ENCODE measurements at regions not wholly inside any gene's neighbourhood (a gene's known extent, or its start where the extent isn't known, plus 50 kb on each side); places are given as distances from the start of the nearest gene placed in this dataset.
"Not testable (repeated sequence)": the region's sequence is repeated elsewhere in the genome, so short reads cannot be mapped to it uniquely, and the experiment has no call there.

GRCh38 chr3:29011966-29012365 is 268.9 kb upstream of the RBMS3 start:
- DNase-seq = no peak
- no peaks in the 10 kb centered on the region for H3K4me1 Mint-ChIP-seq
- H3K27ac Mint-ChIP-seq = no peak overlapping the region
- no peak for ATAC-seq (replicated peaks)
- no peak overlapping the region for H3K4me3 Mint-ChIP-seq
- no peaks in the 10 kb centered on the region for H3K27me3 Mint-ChIP-seq
- peaks cover 0 to 2% of the 10 kb centered on the region in 2 donors for H3K9me3 Mint-ChIP-seq
- no peaks in the 10 kb centered on the region for H3K36me3 Mint-ChIP-seq

GRCh38 chr3:29022976-29023375 is 257.9 kb upstream of the RBMS3 start:
- no peak overlapping the region for H3K27ac Mint-ChIP-seq
- no peaks in the 10 kb centered on the region for H3K27me3 Mint-ChIP-seq
- H3K36me3 Mint-ChIP-seq = peaks cover 0 to 4% of the 10 kb centered on the region in 2 donors
- H3K4me1 Mint-ChIP-seq = peaks cover 4 to 5% of the 10 kb centered on the region in 2 donors
- DNase-seq (no peak), ATAC-seq (replicated peaks) (no peak)
- H3K9me3 Mint-ChIP-seq = peaks cover 7 to 8% of the 10 kb centered on the region in 2 donors
- H3K4me3 Mint-ChIP-seq = no peak overlapping the region

- Mint-ChIP-seq H3K9me3 (peaks cover 7 to 8% of the 10 kb centered on the region in 2 donors), H3K4me3 (no peak overlapping the region), H3K36me3 (peaks cover 0 to 4% of the 10 kb centered on the region in 2 donors), H3K27ac (no peak overlapping the region), H3K4me1 (peaks cover 4 to 5% of the 10 kb centered on the region in 2 donors), H3K27me3 (no peaks in the 10 kb centered on the region)
- DNase-seq = no peak
- ATAC-seq (replicated peaks) = peak; percentile 52 to 95
Observed at GRCh38 chr3:29026286-29026685, 254.6 kb upstream of the RBMS3 start.

- peaks cover 0 to 4% of the 10 kb centered on the region in 2 donors for H3K36me3 Mint-ChIP-seq
- no peak for ATAC-seq (replicated peaks)
- H3K9me3 Mint-ChIP-seq = peaks cover 7 to 8% of the 10 kb centered on the region in 2 donors
Observed at GRCh38 chr3:29026959-29027358, 253.9 kb upstream of the RBMS3 start.

GRCh38 chr3:29031175-29031574 is 249.7 kb upstream of the RBMS3 start:
- H3K9me3 Mint-ChIP-seq; H3K36me3 Mint-ChIP-seq; H3K27ac Mint-ChIP-seq; H3K27me3 Mint-ChIP-seq; H3K4me3 Mint-ChIP-seq; DNase-seq; H3K4me1 Mint-ChIP-seq; ATAC-seq (replicated peaks): not testable (repeated sequence)

More at GRCh38 chr3:29026959-29027358, 253.9 kb upstream of the RBMS3 start:
- Mint-ChIP-seq H3K27ac (no peak overlapping the region), H3K4me1 (peaks cover 4 to 5% of the 10 kb centered on the region in 2 donors), H3K4me3 (no peak overlapping the region), H3K27me3 (no peaks in the 10 kb centered on the region)
- no peak for DNase-seq

- Mint-ChIP-seq H3K27me3 (no peaks in the 10 kb centered on the region), H3K9me3 (peaks cover 0 to 2% of the 10 kb centered on the region in 2 donors), H3K4me1 (no peaks in the 10 kb centered on the region), H3K36me3 (no peaks in the 10 kb centered on the region), H3K27ac (no peak overlapping the region), H3K4me3 (no peak overlapping the region)
- DNase-seq (no peak), ATAC-seq (replicated peaks) (no peak)
Observed at GRCh38 chr3:29033511-29033910, 247.4 kb upstream of the RBMS3 start.

- H3K4me1 Mint-ChIP-seq = no peaks in the 10 kb centered on the region
- H3K27me3 Mint-ChIP-seq = no peaks in the 10 kb centered on the region
Observed at GRCh38 chr3:29050155-29050554, 230.7 kb upstream of the RBMS3 start.

GRCh38 chr3:29057326-29057725 is 223.5 kb upstream of the RBMS3 start:
- Mint-ChIP-seq H3K4me1 (no peaks in the 10 kb centered on the region), H3K36me3 (peaks cover 0 to 2% of the 10 kb centered on the region in 2 donors), H3K27me3 (peaks cover 4 to 10% of the 10 kb centered on the region in 2 donors), H3K4me3 (no peak overlapping the region), H3K27ac (no peak overlapping the region), H3K9me3 (peaks cover 17 to 20% of the 10 kb centered on the region in 2 donors)
- ATAC-seq (replicated peaks) (no peak), DNase-seq (no peak)

More at GRCh38 chr3:29050155-29050554, 230.7 kb upstream of the RBMS3 start:
- H3K36me3 Mint-ChIP-seq = no peaks in the 10 kb centered on the region
- no peak overlapping the region for H3K27ac Mint-ChIP-seq
- H3K4me3 Mint-ChIP-seq = no peak overlapping the region
- H3K9me3 Mint-ChIP-seq = peaks cover 10% of the 10 kb centered on the region in 2 donors
- no peak for ATAC-seq (replicated peaks)
- no peak for DNase-seq

- no peaks in the 10 kb centered on the region for H3K36me3 Mint-ChIP-seq
- H3K27ac Mint-ChIP-seq = no peak overlapping the region
- peaks cover 0 to 4% of the 10 kb centered on the region in 2 donors for H3K9me3 Mint-ChIP-seq
- H3K4me1 Mint-ChIP-seq = no peaks in the 10 kb centered on the region
- no peaks in the 10 kb centered on the region for H3K27me3 Mint-ChIP-seq
- DNase-seq (no peak), ATAC-seq (replicated peaks) (no peak)
- no peak overlapping the region for H3K4me3 Mint-ChIP-seq
Observed at GRCh38 chr3:29064085-29064484, 216.8 kb upstream of the RBMS3 start.

GRCh38 chr3:29065211-29065785 is 215.6 kb upstream of the RBMS3 start:
- Mint-ChIP-seq H3K4me1 (no peaks in the 10 kb centered on the region), H3K36me3 (no peaks in the 10 kb centered on the region), H3K4me3 (no peak overlapping the region), H3K9me3 (peaks cover 0 to 2% of the 10 kb centered on the region in 2 donors), H3K27me3 (no peaks in the 10 kb centered on the region), H3K27ac (no peak overlapping the region)
- ATAC-seq (replicated peaks) = no peak
- no peak for DNase-seq

GRCh38 chr3:29067007-29067406 is 213.9 kb upstream of the RBMS3 start:
- no peaks in the 10 kb centered on the region for H3K4me1 Mint-ChIP-seq
- no peaks in the 10 kb centered on the region for H3K27me3 Mint-ChIP-seq
- H3K27ac Mint-ChIP-seq = no peak overlapping the region
- no peak overlapping the region for H3K4me3 Mint-ChIP-seq
- H3K9me3 Mint-ChIP-seq = peaks cover 4 to 5% of the 10 kb centered on the region in 2 donors
- no peaks in the 10 kb centered on the region for H3K36me3 Mint-ChIP-seq
- ATAC-seq (replicated peaks) (no peak), DNase-seq (no peak)

- DNase-seq (no peak), ATAC-seq (replicated peaks) (no peak)
Observed at GRCh38 chr3:29070959-29071634, 209.8 kb upstream of the RBMS3 start.

GRCh38 chr3:29072611-29073010 is 208.3 kb upstream of the RBMS3 start:
- no peaks in the 10 kb centered on the region for H3K4me1 Mint-ChIP-seq
- ATAC-seq (replicated peaks) (no peak), DNase-seq (no peak)
- H3K4me3 Mint-ChIP-seq = no peak overlapping the region
- H3K36me3 Mint-ChIP-seq = no peaks in the 10 kb centered on the region
- H3K27me3 Mint-ChIP-seq = no peaks in the 10 kb centered on the region
- H3K27ac Mint-ChIP-seq = no peak overlapping the region
- H3K9me3 Mint-ChIP-seq = peaks cover 4 to 9% of the 10 kb centered on the region in 2 donors

More at GRCh38 chr3:29070959-29071634, 209.8 kb upstream of the RBMS3 start:
- H3K36me3 Mint-ChIP-seq = no peaks in the 10 kb centered on the region
- no peaks in the 10 kb centered on the region for H3K27me3 Mint-ChIP-seq
- H3K27ac Mint-ChIP-seq = no peak overlapping the region
- no peaks in the 10 kb centered on the region for H3K4me1 Mint-ChIP-seq
- H3K4me3 Mint-ChIP-seq = no peak overlapping the region
- H3K9me3 Mint-ChIP-seq = peaks cover 4 to 9% of the 10 kb centered on the region in 2 donors

- no peak for DNase-seq
- Mint-ChIP-seq H3K27ac (no peak overlapping the region), H3K4me1 (no peaks in the 10 kb centered on the region), H3K36me3 (no peaks in the 10 kb centered on the region), H3K4me3 (no peak overlapping the region), H3K27me3 (no peaks in the 10 kb centered on the region), H3K9me3 (peaks cover 4% of the 10 kb centered on the region in 2 donors)
- no peak for ATAC-seq (replicated peaks)
Observed at GRCh38 chr3:29077356-29077755, 203.5 kb upstream of the RBMS3 start.

- Mint-ChIP-seq H3K9me3 (peaks cover 0 to 4% of the 10 kb centered on the region in 2 donors), H3K27ac (no peak overlapping the region), H3K4me1 (no peaks in the 10 kb centered on the region), H3K27me3 (no peaks in the 10 kb centered on the region), H3K4me3 (no peak overlapping the region), H3K36me3 (no peaks in the 10 kb centered on the region)
- DNase-seq (no peak), ATAC-seq (replicated peaks) (no peak)
Observed at GRCh38 chr3:29079358-29079757, 201.5 kb upstream of the RBMS3 start.
